Mesendoderm (in vitro differentiated cells): ENCODE measurements at regions not wholly inside any gene's neighbourhood (a gene's known extent, or its start where the extent isn't known, plus 50 kb on each side); places are given as distances from the start of the nearest gene placed in this dataset.
A peak's percentile ranks its signal among the peaks of the same experiment; 100 is the strongest.

Experiments
- DNase-seq: peaks from one replicate; pipeline ENCODE4 v3.0.0; 2013
- H2AK5ac ChIP-seq: 2 replicates; pipeline ENCODE4 v1.6.1; 2013; ENCODE audit warnings: low read length, inconsistent platforms
- H2BK120ac ChIP-seq: 2 replicates; pipeline ENCODE4 v1.6.1; 2013; ENCODE audit warnings: low read depth, mild to moderate bottlenecking, low read length, moderate library complexity, mixed read lengths
- H2BK15ac ChIP-seq: replicated peaks from 2 replicates; pipeline ENCODE4 v1.6.1; 2013; ENCODE audit warnings: low read depth, mild to moderate bottlenecking, moderate library complexity
- H2BK5ac ChIP-seq: 2 replicates; pipeline ENCODE4 v1.6.1; 2013; ENCODE audit warnings: low read length, inconsistent platforms
- H3K18ac ChIP-seq: 2 replicates; pipeline ENCODE4 v1.6.1; 2013; ENCODE audit warnings: mild to moderate bottlenecking, low read length, mixed read lengths
- H3K23ac ChIP-seq: one replicate; pipeline ENCODE4 v1.6.1; 2013; ENCODE audit warnings: low read length
- H3K27ac ChIP-seq: 2 replicates; pipeline ENCODE4 v1.5.1; 2013; ENCODE audit warnings: low read depth, mild to moderate bottlenecking, inconsistent platforms, low read length, moderate library complexity
- H3K27me3 ChIP-seq: 2 replicates; pipeline ENCODE4 v1.6.1; 2013; ENCODE audit warnings: low read length, control low read depth, mild to moderate bottlenecking, inconsistent platforms; ENCODE audit not compliant: insufficient read depth, poor library complexity
- H3K36me3 ChIP-seq: 2 replicates; pipeline ENCODE4 v1.6.1; 2013; ENCODE audit warnings: low read length, inconsistent platforms; ENCODE audit not compliant: control insufficient read depth, insufficient read depth
- H3K4ac ChIP-seq: one replicate; pipeline ENCODE4 v1.6.1; 2013; ENCODE audit warnings: low read depth, mild to moderate bottlenecking, low read length, moderate library complexity
- H3K4me1 ChIP-seq: 2 replicates; pipeline ENCODE4 v1.6.1; 2013; ENCODE audit warnings: low read depth, low read length, inconsistent platforms; ENCODE audit not compliant: control insufficient read depth
- H3K4me2 ChIP-seq: 2 replicates; pipeline ENCODE4 v1.6.1; 2013; ENCODE audit warnings: low read length
- H3K4me3 ChIP-seq: 2 replicates; pipeline ENCODE4 v1.5.1; 2013; ENCODE audit warnings: mild to moderate bottlenecking, low read length
- H3K56ac ChIP-seq: one replicate; pipeline ENCODE4 v1.6.1; 2013; ENCODE audit warnings: low read length
- H3K79me1 ChIP-seq: 2 replicates; pipeline ENCODE4 v1.6.1; 2013; ENCODE audit warnings: low read length, inconsistent platforms
- H3K79me2 ChIP-seq: 2 replicates; pipeline ENCODE4 v1.6.1; 2013; ENCODE audit warnings: mild to moderate bottlenecking, low read length; ENCODE audit not compliant: control insufficient read depth, insufficient read depth
- H3K9ac ChIP-seq: 2 replicates; pipeline ENCODE4 v1.6.1; 2013; ENCODE audit warnings: low read length, inconsistent platforms
- H4K5ac ChIP-seq: one replicate; pipeline ENCODE4 v1.6.1; 2013; ENCODE audit warnings: low read length
- H4K8ac ChIP-seq: one replicate; pipeline ENCODE4 v1.6.1; 2013; ENCODE audit warnings: low read depth, mild to moderate bottlenecking, control low read depth, low read length, moderate library complexity
- WGBS: extraction: QIAGEN DNeasy Blood & Tissue Kit; methylation state at CpG from one replicate; pipeline ENCODE4 v1.1.7; 2013; ENCODE audit warnings: low lambda C conversion rate, missing lambda C conversion rate; ENCODE audit not compliant: insufficient coverage; ENCODE audit errors: extremely low coverage; 5-methylcytosine and 5-hydroxymethylcytosine counted together

GRCh38 chr2:9071032-9071431 is 67.5 kb upstream of the MBOAT2 start:
- Histone ChIP-seq H3K27ac (no peak overlapping the region), H2BK5ac (no peak overlapping the region), H2BK15ac (no peak overlapping the region), H3K4me3 (no peak overlapping the region), H2BK120ac (no peak overlapping the region), H3K79me1 (no peaks in the 10 kb centered on the region), H3K4me2 (no peak overlapping the region), H2AK5ac (no peak overlapping the region), H3K9ac (no peak overlapping the region), H3K79me2 (no peaks in the 10 kb centered on the region), H3K4me1 (no peaks in the 10 kb centered on the region), H3K36me3 (no peaks in the 10 kb centered on the region), H3K23ac (no peak overlapping the region), H3K27me3 (no peaks in the 10 kb centered on the region), H3K4ac (no peak overlapping the region), H3K18ac (no peak overlapping the region), H3K56ac (no peak overlapping the region), H4K5ac (no peak overlapping the region), H4K8ac (no peak overlapping the region)
- WGBS = no CpG with 5 or more reads among the region's 5 CpGs
- DNase-seq = peak; percentile 84

GRCh38 chr2:9069543-9069942 is 66.1 kb upstream of the MBOAT2 start:
- Histone ChIP-seq H3K4me1 (no peaks in the 10 kb centered on the region), H2BK120ac (no peak overlapping the region), H3K4ac (no peak overlapping the region), H2BK5ac (no peak overlapping the region), H2AK5ac (no peak overlapping the region), H4K8ac (no peak overlapping the region), H3K9ac (no peak overlapping the region), H3K36me3 (no peaks in the 10 kb centered on the region), H4K5ac (no peak overlapping the region), H3K56ac (no peak overlapping the region), H3K23ac (no peak overlapping the region), H3K27ac (no peak overlapping the region), H3K27me3 (no peaks in the 10 kb centered on the region), H3K4me3 (no peak overlapping the region), H3K4me2 (no peak overlapping the region), H3K18ac (no peak overlapping the region), H2BK15ac (no peak overlapping the region), H3K79me1 (no peaks in the 10 kb centered on the region), H3K79me2 (no peaks in the 10 kb centered on the region)
- whole genome bisulfite sequencing = no CpG with 5 or more reads among the region's 2 CpGs
- DNase-seq = no peak

- no peaks in the 10 kb centered on the region for H3K4me1 ChIP-seq
- no peaks in the 10 kb centered on the region for H3K36me3 ChIP-seq
- H4K5ac ChIP-seq = no peak overlapping the region
- no peak overlapping the region for H3K4me3 ChIP-seq
- H2BK120ac ChIP-seq = no peak overlapping the region
- no peak overlapping the region for H3K4ac ChIP-seq
- no peak overlapping the region for H3K56ac ChIP-seq
- H4K8ac ChIP-seq = no peak overlapping the region
- no peak overlapping the region for H2BK5ac ChIP-seq
- H3K79me2 ChIP-seq = no peaks in the 10 kb centered on the region
- no peaks in the 10 kb centered on the region for H3K27me3 ChIP-seq
- WGBS = no CpG with 5 or more reads among the region's 1 CpG
- H3K23ac ChIP-seq = no peak overlapping the region
- no peak overlapping the region for H3K4me2 ChIP-seq
- H2AK5ac ChIP-seq = no peak overlapping the region
- H3K79me1 ChIP-seq = no peaks in the 10 kb centered on the region
- DNase-seq = no peak
- H3K18ac ChIP-seq = no peak overlapping the region
- H2BK15ac ChIP-seq = no peak overlapping the region
- no peak overlapping the region for H3K27ac ChIP-seq
- no peak overlapping the region for H3K9ac ChIP-seq
These were observed 62.4 kb upstream of the MBOAT2 start for GRCh38 chr2:9065901-9066300.

- Histone ChIP-seq H3K4me3 (no peak overlapping the region), H4K5ac (no peak overlapping the region), H3K56ac (no peak overlapping the region), H3K79me1 (no peaks in the 10 kb centered on the region), H3K18ac (no peak overlapping the region), H3K27me3 (no peaks in the 10 kb centered on the region), H2BK120ac (no peak overlapping the region), H3K23ac (no peak overlapping the region), H2BK5ac (no peak overlapping the region), H3K4me1 (no peaks in the 10 kb centered on the region), H3K36me3 (no peaks in the 10 kb centered on the region), H2AK5ac (no peak overlapping the region), H3K79me2 (no peaks in the 10 kb centered on the region), H2BK15ac (no peak overlapping the region), H3K4me2 (no peak overlapping the region), H3K9ac (no peak overlapping the region), H3K27ac (no peak overlapping the region), H3K4ac (no peak overlapping the region), H4K8ac (no peak overlapping the region)
- WGBS = no CpG with 5 or more reads among the region's 2 CpGs
- no peak for DNase-seq
These were observed 59.6 kb upstream of the MBOAT2 start for GRCh38 chr2:9063023-9063606.

GRCh38 chr2:9060819-9061218 is 57.3 kb upstream of the MBOAT2 start:
- no peak overlapping the region for H2BK15ac ChIP-seq
- H3K4ac ChIP-seq = no peak overlapping the region
- H3K36me3 ChIP-seq = no peaks in the 10 kb centered on the region
- H3K4me1 ChIP-seq = no peaks in the 10 kb centered on the region
- H2BK5ac ChIP-seq = no peak overlapping the region
- no peak overlapping the region for H3K56ac ChIP-seq
- no peak overlapping the region for H3K9ac ChIP-seq
- no peak overlapping the region for H2BK120ac ChIP-seq
- no peak overlapping the region for H2AK5ac ChIP-seq
- WGBS = no CpG with 5 or more reads among the region's 4 CpGs
- no peak for DNase-seq
- H4K8ac ChIP-seq = no peak overlapping the region
- no peaks in the 10 kb centered on the region for H3K79me2 ChIP-seq
- no peaks in the 10 kb centered on the region for H3K79me1 ChIP-seq
- H4K5ac ChIP-seq = no peak overlapping the region
- H3K23ac ChIP-seq = no peak overlapping the region
- H3K4me2 ChIP-seq = no peak overlapping the region
- H3K4me3 ChIP-seq = no peak overlapping the region
- H3K18ac ChIP-seq = no peak overlapping the region
- no peak overlapping the region for H3K27ac ChIP-seq
- no peaks in the 10 kb centered on the region for H3K27me3 ChIP-seq
